GM19351 (cell line): ENCODE measurements at regions not wholly inside any gene's neighbourhood (a gene's known extent, or its start where the extent isn't known, plus 50 kb on each side); places are given as distances from the start of the nearest gene placed in this dataset.
"Not testable (repeated sequence)": the region's sequence is repeated elsewhere in the genome, so short reads cannot be mapped to it uniquely, and the experiment has no call there.

Experiments
- ATAC-seq: cut with Tn5 transposase; IDR thresholded peaks from one replicate; pipeline ENCODE4 v1.9.1; 2021; ENCODE audit warnings: mild to moderate bottlenecking, moderate library complexity; ENCODE audit not compliant: unreplicated experiment

GRCh38 chr4:66482186-66482585 lies 811.9 kb upstream of the EPHA5 start:
- ATAC-seq: no peak

GRCh38 chr4:66475596-66475995 lies 805.3 kb upstream of the EPHA5 start:
- no peak for ATAC-seq

- ATAC-seq: no peak
Observed at GRCh38 chr4:66465111-66465510, 794.8 kb upstream of the EPHA5 start.

GRCh38 chr4:66462890-66463289 lies 792.6 kb upstream of the EPHA5 start:
- not testable (repeated sequence) for ATAC-seq

- ATAC-seq: no peak
Observed at GRCh38 chr4:66451741-66452140, 781.5 kb upstream of the EPHA5 start.

- no peak for ATAC-seq
Observed at GRCh38 chr4:66443008-66443407, 772.7 kb upstream of the EPHA5 start.

- ATAC-seq: no peak
Observed at GRCh38 chr4:66439508-66439907, 769.2 kb upstream of the EPHA5 start.

GRCh38 chr4:66433706-66434105 lies 763.4 kb upstream of the EPHA5 start:
- ATAC-seq: no peak

- no peak for ATAC-seq
Observed at GRCh38 chr4:66430856-66431255, 760.6 kb upstream of the EPHA5 start.

- no peak for ATAC-seq
Observed at GRCh38 chr4:66429276-66429675, 759.0 kb upstream of the EPHA5 start.

GRCh38 chr4:66416425-66416824 lies 746.1 kb upstream of the EPHA5 start:
- ATAC-seq: no peak

GRCh38 chr4:66404141-66404540 lies 733.9 kb upstream of the EPHA5 start:
- no peak for ATAC-seq

GRCh38 chr4:66376921-66377320 lies 706.6 kb upstream of the EPHA5 start:
- ATAC-seq: no peak

GRCh38 chr4:66376396-66376795 lies 706.1 kb upstream of the EPHA5 start:
- no peak for ATAC-seq

GRCh38 chr4:66373268-66373667 lies 703.0 kb upstream of the EPHA5 start:
- no peak for ATAC-seq

GRCh38 chr4:66372706-66373105 lies 702.4 kb upstream of the EPHA5 start:
- no peak for ATAC-seq

GRCh38 chr4:66367043-66367660 lies 696.9 kb upstream of the EPHA5 start:
- no peak for ATAC-seq

- ATAC-seq: not testable (repeated sequence)
Observed at GRCh38 chr4:66360395-66360794, 690.1 kb upstream of the EPHA5 start.

GRCh38 chr4:66357316-66357715 lies 687.0 kb upstream of the EPHA5 start:
- ATAC-seq: no peak

- no peak for ATAC-seq
Observed at GRCh38 chr4:66355328-66355727, 685.0 kb upstream of the EPHA5 start.

- ATAC-seq: no peak
Observed at GRCh38 chr4:66351761-66352160, 681.5 kb upstream of the EPHA5 start.

GRCh38 chr4:66340286-66340893 lies 670.1 kb upstream of the EPHA5 start:
- no peak for ATAC-seq

GRCh38 chr4:66339007-66339406 lies 668.7 kb upstream of the EPHA5 start:
- ATAC-seq: no peak
